Superior temporal gyrus (tissue), 1 donor: ENCODE measurements at regions not wholly inside any gene's neighbourhood (a gene's known extent, or its start where the extent isn't known, plus 50 kb on each side); places are given as distances from the start of the nearest gene placed in this dataset.

Experiments used
- DNase-seq: peaks from one replicate; pipeline ENCODE4 v3.0.0-alpha.2; 2016; ENCODE audit errors: extremely low spot score

GRCh38 chr15:46110755-46111154 is 475.9 kb downstream of the SQOR start:
- DNase-seq: no peak

GRCh38 chr15:46111730-46112129 is 476.9 kb downstream of the SQOR start:
- DNase-seq: no peak

- no peak for DNase-seq
Observed at GRCh38 chr15:46117071-46117470, 482.2 kb downstream of the SQOR start.

- no peak for DNase-seq
Observed at GRCh38 chr15:46120713-46121112, 485.9 kb downstream of the SQOR start.

- peak; percentile 22 for DNase-seq
Observed at GRCh38 chr15:46121441-46121840, 486.6 kb downstream of the SQOR start.

GRCh38 chr15:46126581-46126980 is 491.8 kb downstream of the SQOR start:
- no peak for DNase-seq

GRCh38 chr15:46127361-46127874 is 492.6 kb downstream of the SQOR start:
- no peak for DNase-seq

GRCh38 chr15:46129145-46129544 is 494.3 kb downstream of the SQOR start:
- DNase-seq: no peak

GRCh38 chr15:46131876-46132275 is 497.0 kb downstream of the SQOR start:
- no peak for DNase-seq

- no peak for DNase-seq
Observed at GRCh38 chr15:46137443-46137842, 502.6 kb downstream of the SQOR start.

GRCh38 chr15:46146002-46146401 is 511.2 kb downstream of the SQOR start:
- no peak for DNase-seq

GRCh38 chr15:46146915-46147314 is 512.1 kb downstream of the SQOR start:
- no peak for DNase-seq

GRCh38 chr15:46151786-46152185 is 517.0 kb downstream of the SQOR start:
- no peak for DNase-seq

GRCh38 chr15:46166750-46167149 is 531.9 kb downstream of the SQOR start:
- DNase-seq: no peak

GRCh38 chr15:46170326-46170725 is 535.5 kb downstream of the SQOR start:
- no peak for DNase-seq

- DNase-seq: no peak
Observed at GRCh38 chr15:46174122-46174521, 539.3 kb downstream of the SQOR start.

GRCh38 chr15:46177219-46177618 is 542.4 kb downstream of the SQOR start:
- no peak for DNase-seq

- DNase-seq: no peak
Observed at GRCh38 chr15:46178138-46178537, 543.3 kb downstream of the SQOR start.

GRCh38 chr15:46207341-46207740 is 572.5 kb downstream of the SQOR start:
- no peak for DNase-seq

- no peak for DNase-seq
Observed at GRCh38 chr15:46213551-46213950, 578.7 kb downstream of the SQOR start.

GRCh38 chr15:46222826-46223225 is 588.0 kb downstream of the SQOR start:
- DNase-seq: peak; percentile 56

GRCh38 chr15:46229263-46229662 is 594.4 kb downstream of the SQOR start:
- no peak for DNase-seq

- no peak for DNase-seq
Observed at GRCh38 chr15:46231786-46232185, 597.0 kb downstream of the SQOR start.

- DNase-seq: no peak
Observed at GRCh38 chr15:46232471-46232870, 597.6 kb downstream of the SQOR start.

- DNase-seq: no peak
Observed at GRCh38 chr15:46242935-46243334, 608.1 kb downstream of the SQOR start.
